ENCODE measurements at regions not wholly inside any gene's neighbourhood (a gene's known extent, or its start where the extent isn't known, plus 50 kb on each side); places are given as distances from the start of the nearest gene placed in this dataset.

- peaks cover 0 to 14% (median 0%) of the 10 kb centered on the region in 3 donors for H3K27me3 ChIP-seq
- H3K27ac ChIP-seq, result no peak overlapping the region
These were observed 1197.3 kb downstream of the BRD1 start for GRCh38 chr22:48630433-48630754.

GRCh38 chr22:48629631-48630432 is 1197.8 kb downstream of the BRD1 start:
- H3K36me3 ChIP-seq, result no peaks in the 10 kb centered on the region
- H3K4me3 ChIP-seq, result no peak overlapping the region
- no peak overlapping the region for H3K27ac ChIP-seq
- intact Hi-C loops (cut with DNase I), result no loop called here
- no peaks in the 10 kb centered on the region for H3K9me3 ChIP-seq
- H3K4me1 ChIP-seq, result no peaks in the 10 kb centered on the region
- H3K27me3 ChIP-seq, result peaks cover 0 to 14% (median 0%) of the 10 kb centered on the region in 3 donors
- TF ChIP-seq POLR2A (IDR thresholded peaks at IDR 0.05) (no peak), CTCF (IDR thresholded peaks at IDR 0.05) (no peak), EP300 (IDR thresholded peaks at IDR 0.05) (no peak)
- no peak for DNase-seq
- 72 to 83% methylated on average over 21 of the region's 21 CpGs for WGBS, 2 donors

More at GRCh38 chr22:48630433-48630754, 1197.3 kb downstream of the BRD1 start:
- no peak overlapping the region for H3K4me3 ChIP-seq
- DNase-seq, result no peak
- 36 to 81% methylated on average over 19 of the region's 19 CpGs for WGBS, 2 donors
- H3K36me3 ChIP-seq, result no peaks in the 10 kb centered on the region
- no peaks in the 10 kb centered on the region for H3K4me1 ChIP-seq
- H3K9me3 ChIP-seq, result no peaks in the 10 kb centered on the region
- intact Hi-C loops (cut with DNase I), result no loop called here
- no peak for TF ChIP-seq POLR2AphosphoS5 (IDR thresholded peaks at IDR 0.05)
- TF ChIP-seq CTCF (IDR thresholded peaks at IDR 0.05), result no peak
- TF ChIP-seq EP300 (IDR thresholded peaks at IDR 0.05), result no peak
- TF ChIP-seq POLR2A (IDR thresholded peaks at IDR 0.05), result no peak

GRCh38 chr22:48628891-48629543 is 1198.7 kb downstream of the BRD1 start:
- H3K36me3 ChIP-seq, result no peaks in the 10 kb centered on the region
- no peaks in the 10 kb centered on the region for H3K9me3 ChIP-seq
- H3K27ac ChIP-seq, result no peak overlapping the region
- no peak overlapping the region for H3K4me3 ChIP-seq
- WGBS, 2 donors, result 71 to 76% methylated on average over 23 of the region's 23 CpGs
- no peaks in the 10 kb centered on the region for H3K4me1 ChIP-seq
- TF ChIP-seq POLR2AphosphoS5 (IDR thresholded peaks at IDR 0.05) (no peak), CTCF (IDR thresholded peaks at IDR 0.05) (no peak), EP300 (IDR thresholded peaks at IDR 0.05) (no peak), POLR2A (IDR thresholded peaks at IDR 0.05) (no peak)
- H3K27me3 ChIP-seq, result peaks cover 0 to 14% (median 0%) of the 10 kb centered on the region in 3 donors
- intact Hi-C loops (cut with DNase I), result no loop called here
- DNase-seq, result no peak

- Histone ChIP-seq H3K27me3 (peaks cover 0 to 14% (median 0%) of the 10 kb centered on the region in 3 donors), H3K9me3 (no peaks in the 10 kb centered on the region), H3K36me3 (no peaks in the 10 kb centered on the region), H3K27ac (no peak overlapping the region), H3K4me3 (no peak overlapping the region), H3K4me1 (no peaks in the 10 kb centered on the region)
- 89 to 94% methylated on average over 12 of the region's 12 CpGs for WGBS, 2 donors
- TF ChIP-seq POLR2AphosphoS5 (IDR thresholded peaks at IDR 0.05) (no peak), EP300 (IDR thresholded peaks at IDR 0.05) (no peak), POLR2A (IDR thresholded peaks at IDR 0.05) (no peak), CTCF (IDR thresholded peaks at IDR 0.05) (no peak)
- intact Hi-C loops (cut with DNase I), result no loop called here
- no peak for DNase-seq
These were observed 1199.7 kb downstream of the BRD1 start for GRCh38 chr22:48627966-48628365.
